HG03108 (cell line): ENCODE measurements at regions not wholly inside any gene's neighbourhood (a gene's known extent, or its start where the extent isn't known, plus 50 kb on each side); places are given as distances from the start of the nearest gene placed in this dataset.
"Not testable (repeated sequence)": the region's sequence is repeated elsewhere in the genome, so short reads cannot be mapped to it uniquely, and the experiment has no call there.

Source experiments
- ATAC-seq: cut with Tn5 transposase; IDR thresholded peaks from one replicate; pipeline ENCODE4 v1.9.1; 2021; ENCODE audit warnings: moderate library complexity; ENCODE audit not compliant: unreplicated experiment

- ATAC-seq, result no peak
These were observed 1513.3 kb downstream of the FAM181B start for GRCh38 chr11:81220146-81220895.

- no peak for ATAC-seq
These were observed 1514.0 kb downstream of the FAM181B start for GRCh38 chr11:81219661-81220060.

GRCh38 chr11:81218440-81218839 is 1515.2 kb downstream of the FAM181B start:
- no peak for ATAC-seq

GRCh38 chr11:81211050-81211449 is 1522.6 kb downstream of the FAM181B start:
- no peak for ATAC-seq

GRCh38 chr11:81207421-81208054 is 1526.1 kb downstream of the FAM181B start:
- ATAC-seq, result no peak

- ATAC-seq, result no peak
These were observed 1529.8 kb downstream of the FAM181B start for GRCh38 chr11:81203876-81204275.

GRCh38 chr11:81197396-81197795 is 1536.3 kb downstream of the FAM181B start:
- no peak for ATAC-seq

GRCh38 chr11:81192516-81192915 is 1541.1 kb downstream of the FAM181B start:
- ATAC-seq, result no peak

GRCh38 chr11:81190546-81190945 is 1543.1 kb downstream of the FAM181B start:
- ATAC-seq, result no peak

- not testable (repeated sequence) for ATAC-seq
These were observed 1546.6 kb downstream of the FAM181B start for GRCh38 chr11:81187033-81187432.

GRCh38 chr11:81174646-81175330 is 1558.9 kb downstream of the FAM181B start:
- no peak for ATAC-seq

- no peak for ATAC-seq
These were observed 1568.5 kb downstream of the FAM181B start for GRCh38 chr11:81165164-81165563.

- no peak for ATAC-seq
These were observed 1573.8 kb downstream of the FAM181B start for GRCh38 chr11:81159900-81160299.

- no peak for ATAC-seq
These were observed 1598.1 kb downstream of the FAM181B start for GRCh38 chr11:81135570-81135969.

GRCh38 chr11:81129618-81130017 is 1604.0 kb downstream of the FAM181B start:
- no peak for ATAC-seq

GRCh38 chr11:81112718-81113117 is 1620.9 kb downstream of the FAM181B start:
- no peak for ATAC-seq

GRCh38 chr11:81104051-81104450 is 1629.6 kb downstream of the FAM181B start:
- ATAC-seq, result no peak

- no peak for ATAC-seq
These were observed 1635.2 kb downstream of the FAM181B start for GRCh38 chr11:81098471-81098870.

GRCh38 chr11:81092522-81092921 is 1641.1 kb downstream of the FAM181B start:
- no peak for ATAC-seq

- no peak for ATAC-seq
These were observed 1644.4 kb downstream of the FAM181B start for GRCh38 chr11:81089242-81089641.

GRCh38 chr11:81080476-81080875 is 1639.6 kb upstream of the TENM4 start:
- ATAC-seq, result no peak

GRCh38 chr11:81072273-81072672 is 1631.4 kb upstream of the TENM4 start:
- no peak for ATAC-seq
